Activated naive CD8-positive, alpha-beta T cell treated with anti-CD3 and anti-CD28 coated beads, Interleukin-2, amount 50 U/mL, for 24 hours (primary cell): ENCODE measurements at regions not wholly inside any gene's neighbourhood (a gene's known extent, or its start where the extent isn't known, plus 50 kb on each side); places are given as distances from the start of the nearest gene placed in this dataset.
"Not testable (repeated sequence)": the region's sequence is repeated elsewhere in the genome, so short reads cannot be mapped to it uniquely, and the experiment has no call there.

Source experiments
- ATAC-seq: fragments of 150-1000 bp; cut with Tn5 transposase; one replicate; pipeline ENCODE4 v1.10.0; 2021
- DNase-seq: peaks from one replicate; pipeline ENCODE4 v3.0.0; 2021
- H3K27ac Mint-ChIP-seq: one replicate; pipeline ENCODE4 v1.8.0; 2021; ENCODE audit warnings: mild to moderate bottlenecking, mixed read lengths
- H3K27me3 Mint-ChIP-seq: one replicate; pipeline ENCODE4 v1.8.0; 2021; ENCODE audit warnings: mixed read lengths
- H3K36me3 Mint-ChIP-seq: one replicate; pipeline ENCODE4 v1.8.0; 2021; ENCODE audit warnings: low read depth, mixed read lengths
- H3K4me1 Mint-ChIP-seq: one replicate; pipeline ENCODE4 v1.8.0; 2021; ENCODE audit warnings: mixed read lengths
- H3K4me3 Mint-ChIP-seq: one replicate; pipeline ENCODE4 v1.8.0; 2021; ENCODE audit warnings: mild to moderate bottlenecking, moderate library complexity, mixed read lengths
- H3K9me3 Mint-ChIP-seq: one replicate; pipeline ENCODE4 v1.8.0; 2021; ENCODE audit warnings: mixed read lengths

DNA sequence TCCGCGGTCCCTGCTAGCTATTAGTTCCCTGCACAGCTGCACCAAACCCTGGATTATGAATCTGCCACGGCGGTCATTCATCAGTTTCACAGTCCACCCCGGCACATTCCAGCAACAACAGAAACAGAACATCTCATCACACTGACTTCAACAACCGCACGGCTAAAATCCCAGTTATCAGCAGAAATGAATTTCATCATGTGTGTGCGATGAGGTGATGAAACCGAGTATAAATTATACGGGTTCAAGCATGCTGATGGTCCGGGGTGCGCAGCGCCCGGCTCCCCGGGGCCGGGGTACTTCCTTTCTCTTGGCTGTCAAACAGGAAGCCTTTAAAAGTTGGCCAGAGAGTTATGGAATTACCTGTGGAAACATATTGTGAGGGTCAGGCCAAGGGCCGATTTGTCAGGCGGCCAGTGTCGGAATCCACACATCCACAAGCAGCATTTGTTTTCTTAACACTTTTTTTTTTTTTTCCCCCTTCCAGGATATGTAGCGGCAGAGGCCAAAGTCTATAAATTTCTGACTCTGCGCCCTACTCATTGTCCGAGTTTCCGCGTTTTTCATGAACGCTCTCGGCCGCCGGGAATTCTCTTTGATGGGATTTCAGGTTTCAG lies 420.9 kb upstream of the MGMT start:
- peaks cover 11% of the 10 kb centered on the region for H3K4me1 Mint-ChIP-seq
- ATAC-seq: no peak
- H3K9me3 Mint-ChIP-seq: no peaks in the 10 kb centered on the region
- peaks cover 4% of the 10 kb centered on the region for H3K27me3 Mint-ChIP-seq
- no peaks in the 10 kb centered on the region for H3K36me3 Mint-ChIP-seq
- no peak overlapping the region for H3K27ac Mint-ChIP-seq
- H3K4me3 Mint-ChIP-seq: no peak overlapping the region
- DNase-seq: no peak

DNA sequence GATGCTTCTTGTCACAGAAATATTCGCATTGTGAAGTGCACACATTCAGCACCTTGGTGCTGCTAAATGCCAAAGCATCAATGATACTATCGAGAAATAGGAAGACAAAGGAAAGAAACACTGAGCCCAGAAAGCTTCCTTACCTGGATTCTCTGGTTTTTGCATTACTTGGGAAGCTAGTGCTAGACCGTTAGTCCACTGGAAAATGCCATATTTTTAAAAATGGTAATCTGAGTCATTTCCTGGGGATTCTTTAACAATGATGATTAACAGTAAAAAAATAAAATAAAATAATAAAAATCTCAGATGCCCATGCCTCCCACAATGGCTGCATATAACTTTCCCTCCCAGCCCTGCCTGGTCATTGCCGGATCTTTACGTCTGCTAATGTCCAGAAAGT lies 420.1 kb upstream of the MGMT start:
- Mint-ChIP-seq H3K9me3 (no peaks in the 10 kb centered on the region), H3K27me3 (peaks cover 4% of the 10 kb centered on the region), H3K4me1 (peaks cover 11% of the 10 kb centered on the region), H3K27ac (no peak overlapping the region), H3K4me3 (no peak overlapping the region), H3K36me3 (no peaks in the 10 kb centered on the region)
- no peak for ATAC-seq
- no peak for DNase-seq

- H3K36me3 Mint-ChIP-seq: no peaks in the 10 kb centered on the region
- no peak for ATAC-seq
- no peak overlapping the region for H3K4me3 Mint-ChIP-seq
- H3K27ac Mint-ChIP-seq: no peak overlapping the region
- no peaks in the 10 kb centered on the region for H3K9me3 Mint-ChIP-seq
- peaks cover 6% of the 10 kb centered on the region for H3K4me1 Mint-ChIP-seq
- no peak for DNase-seq
- peaks cover 4% of the 10 kb centered on the region for H3K27me3 Mint-ChIP-seq
Measured at GRCh38 chr10:129047600-129047999, 419.4 kb upstream of the MGMT start.

GRCh38 chr10:129048513-129048912 lies 418.5 kb upstream of the MGMT start:
- H3K27me3 Mint-ChIP-seq: peaks cover 2% of the 10 kb centered on the region
- H3K36me3 Mint-ChIP-seq: no peaks in the 10 kb centered on the region
- DNase-seq (no peak), ATAC-seq (no peak)
- H3K4me3 Mint-ChIP-seq: no peak overlapping the region
- H3K9me3 Mint-ChIP-seq: no peaks in the 10 kb centered on the region
- no peaks in the 10 kb centered on the region for H3K4me1 Mint-ChIP-seq
- no peak overlapping the region for H3K27ac Mint-ChIP-seq

DNA sequence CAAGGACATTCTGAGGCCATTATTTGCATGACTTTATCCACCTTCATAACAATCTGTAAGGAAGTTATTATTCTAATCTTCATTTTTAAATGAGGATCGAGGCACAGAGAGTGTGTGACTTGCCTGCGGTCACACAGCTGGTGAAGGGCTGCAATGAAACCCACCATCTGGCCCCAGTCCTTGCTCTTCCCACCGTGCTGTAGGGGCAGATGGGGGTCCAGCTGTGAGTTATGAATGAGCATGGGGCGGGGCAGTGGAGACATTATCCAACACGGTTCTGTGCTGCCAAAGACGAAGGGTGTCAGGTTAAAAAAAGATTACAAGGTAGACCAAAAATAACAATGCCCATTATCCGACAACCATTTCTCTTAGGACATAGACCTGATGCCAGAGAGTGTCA lies 417.5 kb upstream of the MGMT start:
- Mint-ChIP-seq H3K9me3 (no peaks in the 10 kb centered on the region), H3K27me3 (peaks cover 2% of the 10 kb centered on the region), H3K36me3 (no peaks in the 10 kb centered on the region), H3K4me3 (no peak overlapping the region), H3K4me1 (no peaks in the 10 kb centered on the region), H3K27ac (no peak overlapping the region)
- DNase-seq (no peak), ATAC-seq (no peak)

- ATAC-seq: no peak
- H3K36me3 Mint-ChIP-seq: no peaks in the 10 kb centered on the region
- DNase-seq: no peak
- H3K4me1 Mint-ChIP-seq: peaks cover 21% of the 10 kb centered on the region
- H3K9me3 Mint-ChIP-seq: no peaks in the 10 kb centered on the region
- H3K27me3 Mint-ChIP-seq: no peaks in the 10 kb centered on the region
- H3K4me3 Mint-ChIP-seq: no peak overlapping the region
- no peak overlapping the region for H3K27ac Mint-ChIP-seq
Measured at GRCh38 chr10:129055225-129055624, 411.8 kb upstream of the MGMT start.

DNA sequence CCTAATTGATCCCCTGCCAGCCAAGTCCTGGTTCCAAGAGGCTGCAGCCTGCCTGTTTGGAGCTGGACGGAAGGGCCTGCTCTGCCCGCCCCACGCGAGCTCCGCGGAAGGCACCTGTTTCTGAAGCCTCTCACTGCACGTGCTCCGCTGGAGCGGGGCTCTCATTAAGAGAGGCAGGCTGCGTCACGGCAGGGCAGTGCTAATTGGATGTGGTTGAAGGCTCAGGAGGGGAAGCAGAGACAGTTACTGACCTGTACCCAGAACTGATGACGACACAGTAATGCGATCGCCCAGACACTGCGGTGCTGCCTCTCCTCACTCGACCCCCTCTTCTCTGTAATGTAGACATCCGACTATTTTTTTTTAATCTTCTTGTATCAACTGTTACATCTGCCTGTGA lies 411.1 kb upstream of the MGMT start:
- Mint-ChIP-seq H3K36me3 (no peaks in the 10 kb centered on the region), H3K9me3 (no peaks in the 10 kb centered on the region), H3K4me3 (no peak overlapping the region), H3K27me3 (no peaks in the 10 kb centered on the region), H3K4me1 (peaks cover 21% of the 10 kb centered on the region), H3K27ac (no peak overlapping the region)
- DNase-seq (no peak), ATAC-seq (no peak)

- ATAC-seq (no peak), DNase-seq (no peak)
- H3K4me3 Mint-ChIP-seq: no peak overlapping the region
- no peaks in the 10 kb centered on the region for H3K36me3 Mint-ChIP-seq
- H3K9me3 Mint-ChIP-seq: no peaks in the 10 kb centered on the region
- peaks cover 21% of the 10 kb centered on the region for H3K4me1 Mint-ChIP-seq
- H3K27me3 Mint-ChIP-seq: no peaks in the 10 kb centered on the region
- H3K27ac Mint-ChIP-seq: no peak overlapping the region
Measured at GRCh38 chr10:129056734-129057689, 410.0 kb upstream of the MGMT start.

GRCh38 chr10:129057856-129058663 lies 409.0 kb upstream of the MGMT start:
- no peaks in the 10 kb centered on the region for H3K9me3 Mint-ChIP-seq
- H3K27me3 Mint-ChIP-seq: no peaks in the 10 kb centered on the region
- H3K4me1 Mint-ChIP-seq: peaks cover 21% of the 10 kb centered on the region
- DNase-seq (peak; percentile 40), ATAC-seq (peak; percentile 63)
- no peak overlapping the region for H3K4me3 Mint-ChIP-seq
- H3K27ac Mint-ChIP-seq: no peak overlapping the region
- no peaks in the 10 kb centered on the region for H3K36me3 Mint-ChIP-seq

DNA sequence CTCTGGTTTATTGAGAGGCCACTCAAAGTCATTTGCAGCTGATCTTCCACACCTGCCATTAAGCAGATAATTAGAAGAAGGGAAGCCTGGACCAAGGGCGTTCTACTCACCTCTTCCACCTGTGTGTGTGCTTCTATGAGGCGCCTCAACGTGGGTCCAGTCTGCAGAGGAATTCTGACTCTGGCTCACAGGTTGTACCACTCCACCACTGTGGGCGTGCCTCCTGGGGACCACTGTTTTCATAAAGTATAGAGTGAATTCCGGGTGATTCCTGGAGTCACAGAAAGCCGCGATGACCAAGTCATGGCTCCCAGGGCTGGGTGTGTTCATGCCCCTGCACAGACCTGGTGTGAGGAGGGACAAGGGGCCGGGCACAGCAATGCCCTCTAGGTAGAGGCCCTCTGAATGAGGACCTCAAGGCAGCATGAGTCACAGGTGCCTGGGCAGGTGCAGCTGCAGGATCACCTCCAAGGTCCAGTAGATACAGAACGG lies 408.3 kb upstream of the MGMT start:
- Mint-ChIP-seq H3K4me1 (peaks cover 21% of the 10 kb centered on the region), H3K9me3 (no peaks in the 10 kb centered on the region), H3K36me3 (no peaks in the 10 kb centered on the region), H3K27ac (no peak overlapping the region), H3K27me3 (no peaks in the 10 kb centered on the region), H3K4me3 (no peak overlapping the region)
- ATAC-seq (no peak), DNase-seq (no peak)

DNA sequence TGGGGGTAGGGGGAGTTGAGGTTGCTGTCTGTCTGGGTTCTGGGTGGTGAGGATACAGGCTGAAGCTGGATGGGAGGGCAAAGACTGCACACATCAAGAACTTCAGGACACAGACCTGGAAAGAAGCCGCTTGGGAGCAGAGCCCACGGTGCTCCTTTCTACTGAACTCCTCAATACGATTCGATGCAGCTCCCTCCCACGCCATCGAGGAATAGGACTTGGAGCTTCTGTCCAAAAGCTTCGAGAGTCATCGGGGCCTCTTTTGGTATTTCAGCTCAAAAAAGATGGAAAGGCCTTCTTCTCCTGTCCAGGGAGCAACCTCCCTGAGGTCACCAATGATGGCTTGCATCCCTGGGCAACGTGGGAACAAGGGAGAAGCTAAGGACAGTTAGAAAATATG lies 407.1 kb upstream of the MGMT start:
- DNase-seq (no peak), ATAC-seq (no peak)
- no peaks in the 10 kb centered on the region for H3K9me3 Mint-ChIP-seq
- no peaks in the 10 kb centered on the region for H3K27me3 Mint-ChIP-seq
- H3K27ac Mint-ChIP-seq: no peak overlapping the region
- no peak overlapping the region for H3K4me3 Mint-ChIP-seq
- H3K36me3 Mint-ChIP-seq: no peaks in the 10 kb centered on the region
- peaks cover 21% of the 10 kb centered on the region for H3K4me1 Mint-ChIP-seq

- DNase-seq (no peak), ATAC-seq (no peak)
- peaks cover 8% of the 10 kb centered on the region for H3K4me1 Mint-ChIP-seq
- H3K27me3 Mint-ChIP-seq: peaks cover 1% of the 10 kb centered on the region
- no peak overlapping the region for H3K4me3 Mint-ChIP-seq
- no peaks in the 10 kb centered on the region for H3K36me3 Mint-ChIP-seq
- no peak overlapping the region for H3K27ac Mint-ChIP-seq
- H3K9me3 Mint-ChIP-seq: no peaks in the 10 kb centered on the region
Measured at GRCh38 chr10:129063212-129063611, 403.8 kb upstream of the MGMT start.

- Mint-ChIP-seq H3K4me3 (no peak overlapping the region), H3K9me3 (no peaks in the 10 kb centered on the region), H3K36me3 (no peaks in the 10 kb centered on the region), H3K4me1 (peaks cover 3% of the 10 kb centered on the region), H3K27ac (no peak overlapping the region), H3K27me3 (peaks cover 1% of the 10 kb centered on the region)
- DNase-seq (no peak), ATAC-seq (no peak)
Measured at GRCh38 chr10:129063877-129064276, 403.2 kb upstream of the MGMT start.

DNA sequence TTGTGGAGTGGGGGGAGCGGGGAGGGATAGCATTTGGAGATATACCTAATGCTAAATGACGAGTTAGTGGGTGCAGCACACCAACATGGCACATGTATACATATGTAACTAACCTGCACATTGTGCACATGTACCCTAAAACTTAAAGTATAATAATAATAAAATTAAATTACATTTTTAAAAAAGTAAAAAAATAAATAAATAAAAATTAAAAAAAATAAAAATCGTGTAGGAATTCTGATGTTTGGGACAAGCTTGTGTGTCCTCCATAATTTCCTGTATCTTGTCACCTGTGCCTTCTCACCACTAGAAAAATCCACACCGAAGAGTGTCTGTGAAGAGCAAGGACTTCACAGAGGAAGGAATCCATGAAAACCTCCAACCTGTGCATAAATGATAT lies 400.5 kb upstream of the MGMT start:
- H3K27ac Mint-ChIP-seq, H3K36me3 Mint-ChIP-seq, ATAC-seq, H3K4me3 Mint-ChIP-seq, H3K4me1 Mint-ChIP-seq, H3K9me3 Mint-ChIP-seq, DNase-seq, H3K27me3 Mint-ChIP-seq: not testable (repeated sequence)
